HG02973 (cell line): ENCODE measurements at regions not wholly inside any gene's neighbourhood (a gene's known extent, or its start where the extent isn't known, plus 50 kb on each side); places are given as distances from the start of the nearest gene placed in this dataset.
A peak's percentile ranks its signal among the peaks of the same experiment; 100 is the strongest.
"Not testable (repeated sequence)": the region's sequence is repeated elsewhere in the genome, so short reads cannot be mapped to it uniquely, and the experiment has no call there.

ENCODE experiments used
- ATAC-seq: cut with Tn5 transposase; IDR thresholded peaks from one replicate; pipeline ENCODE4 v1.9.1; 2021; ENCODE audit warnings: moderate library complexity; ENCODE audit not compliant: unreplicated experiment

DNA sequence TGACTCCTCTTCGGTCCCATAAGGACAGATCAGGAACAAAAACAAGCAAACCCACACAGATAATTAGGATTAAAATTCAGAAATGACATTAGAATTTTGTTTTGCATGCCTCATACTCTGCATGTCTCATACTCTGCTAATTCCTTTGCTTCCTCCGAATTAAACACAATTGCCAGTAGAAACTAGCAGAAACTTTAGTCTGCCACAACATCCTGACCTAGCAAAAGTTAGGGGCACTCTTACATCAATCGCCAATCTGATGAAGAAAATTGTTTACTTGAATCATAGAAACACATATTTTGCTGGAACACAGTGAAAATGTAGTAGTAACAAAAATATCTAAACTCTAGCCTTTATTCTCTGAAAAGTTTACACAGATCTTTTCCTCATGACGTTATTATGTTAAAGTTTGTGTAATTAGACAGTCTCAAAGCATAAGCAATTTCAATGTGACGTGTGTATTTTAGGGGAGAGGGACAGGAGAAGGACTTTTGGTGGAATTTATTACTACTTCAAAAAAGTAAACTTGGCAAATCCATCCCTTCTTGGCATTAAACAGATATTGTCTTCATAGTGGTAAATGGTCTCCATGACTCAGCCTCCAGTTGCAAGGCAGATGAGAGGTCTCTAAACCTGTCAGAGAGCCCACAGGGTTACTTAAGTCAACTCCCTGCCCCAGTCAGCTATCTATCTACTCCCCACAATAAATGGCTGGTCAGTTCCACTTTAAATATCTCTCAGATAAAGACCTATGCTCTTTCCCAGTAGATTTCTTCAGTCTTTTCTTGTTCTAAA is 249.8 kb upstream of the UBASH3B start:
- no peak for ATAC-seq

DNA sequence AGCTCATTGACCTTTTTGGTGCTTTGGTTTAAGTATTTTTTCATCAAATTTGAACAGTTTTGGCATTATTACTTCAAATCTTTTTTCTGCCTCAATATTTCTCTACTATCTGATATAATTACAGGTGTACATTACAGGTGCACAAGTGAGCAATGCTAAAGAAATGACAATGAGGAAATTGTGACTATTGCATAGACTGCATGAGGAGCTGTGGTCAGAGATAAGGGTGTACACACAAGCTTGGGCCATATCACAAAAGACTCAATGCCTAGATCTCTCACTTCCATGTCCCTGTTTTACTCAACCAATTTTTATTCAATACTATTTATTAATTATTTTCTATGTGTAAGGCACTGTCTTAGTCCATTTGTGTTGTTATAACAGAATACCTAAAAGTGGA is 251.0 kb upstream of the UBASH3B start:
- no peak for ATAC-seq

DNA sequence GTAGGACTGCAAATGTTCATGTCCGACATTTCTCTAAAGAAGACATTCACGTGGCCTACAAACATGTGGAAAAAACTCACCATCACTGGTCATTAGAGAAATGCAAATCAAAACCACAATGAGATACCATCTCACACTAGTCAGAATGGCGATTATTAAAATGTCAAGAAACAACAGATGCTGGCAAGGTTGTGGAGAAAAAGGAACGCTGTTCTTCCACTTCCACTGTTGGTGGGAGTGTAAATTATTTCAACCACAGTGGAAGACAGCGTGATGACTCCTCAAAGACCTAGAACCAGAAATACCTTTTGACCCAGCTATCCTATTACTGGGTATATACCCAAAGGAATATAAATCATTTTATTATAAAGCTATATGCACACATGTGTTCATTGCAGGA is 253.9 kb upstream of the UBASH3B start:
- not testable (repeated sequence) for ATAC-seq

DNA sequence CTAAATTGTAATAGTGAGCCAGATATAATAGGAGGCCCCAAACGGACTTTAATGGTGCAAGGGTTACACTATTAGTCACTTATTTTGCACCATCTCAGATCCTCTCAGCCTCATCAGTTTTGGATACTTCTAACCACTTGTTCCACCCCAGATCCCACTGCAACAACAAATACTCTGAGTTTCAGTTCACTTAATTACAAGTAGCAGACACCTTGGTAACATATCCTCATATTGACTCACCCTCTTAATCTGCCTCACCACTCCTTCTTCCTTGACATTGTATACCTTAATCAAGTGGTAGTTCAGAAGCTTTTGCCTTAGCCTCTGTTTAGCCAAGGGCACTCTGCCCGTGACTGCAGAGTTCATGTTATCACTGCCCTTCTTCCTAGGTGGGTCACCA is 256.1 kb upstream of the UBASH3B start:
- ATAC-seq = peak; percentile 77

DNA sequence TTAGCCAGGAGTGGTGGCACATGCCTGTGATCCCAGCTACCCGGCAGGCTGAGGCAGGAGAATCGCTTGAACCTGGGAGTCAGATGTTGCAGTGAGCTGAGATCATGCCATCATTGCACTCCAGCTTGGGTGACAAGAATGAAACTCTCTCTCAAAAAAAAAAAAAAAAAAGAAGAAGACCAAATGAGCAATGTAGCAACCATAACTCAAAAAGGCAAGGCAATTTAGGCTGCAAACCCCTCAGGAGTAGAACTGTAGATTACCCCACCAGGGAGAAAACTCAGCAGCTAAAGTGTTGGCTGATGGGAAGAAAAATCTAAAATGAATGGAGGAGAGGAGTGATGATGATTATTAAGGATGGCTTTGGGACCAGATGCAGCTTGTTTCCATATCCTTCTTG is 256.7 kb upstream of the UBASH3B start:
- no peak for ATAC-seq

DNA sequence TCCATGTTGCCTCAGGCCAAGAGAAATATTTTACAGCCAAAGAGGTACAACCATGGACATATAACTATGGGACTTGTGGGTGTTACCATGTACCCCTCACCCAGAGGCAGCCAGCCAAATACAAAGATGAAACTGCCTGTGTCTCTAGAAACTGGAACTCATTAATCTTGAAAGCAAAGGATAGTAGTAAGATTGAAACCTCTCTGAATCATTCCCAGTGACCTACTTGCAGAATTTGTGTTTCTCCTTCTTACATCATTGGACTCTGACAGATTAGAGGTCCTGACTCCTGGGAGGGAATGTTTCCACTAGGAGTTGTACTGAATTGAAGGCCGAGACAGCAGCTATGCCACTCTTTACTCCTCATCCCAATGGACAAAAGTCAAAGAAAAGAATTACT is 257.4 kb upstream of the UBASH3B start:
- peak; percentile 79 for ATAC-seq

DNA sequence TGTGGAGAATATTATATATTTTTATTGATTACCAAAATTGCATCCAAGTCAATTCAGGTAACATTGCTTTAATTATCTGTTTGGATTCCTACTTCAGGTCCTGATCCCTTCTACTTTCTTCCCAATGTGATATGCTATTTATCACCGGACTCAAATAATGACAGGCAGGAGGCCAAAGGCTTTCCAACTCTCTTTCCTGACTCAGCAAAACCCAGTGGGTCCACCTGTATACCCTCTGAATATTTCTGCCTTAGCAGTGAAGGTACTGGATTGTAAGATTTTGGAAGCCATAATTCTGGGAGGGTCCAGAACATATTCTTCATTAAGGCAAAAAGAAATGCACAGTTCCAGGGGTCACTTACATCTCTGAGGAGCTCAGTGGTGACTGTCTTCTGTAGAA is 260.2 kb upstream of the UBASH3B start:
- no peak for ATAC-seq

DNA sequence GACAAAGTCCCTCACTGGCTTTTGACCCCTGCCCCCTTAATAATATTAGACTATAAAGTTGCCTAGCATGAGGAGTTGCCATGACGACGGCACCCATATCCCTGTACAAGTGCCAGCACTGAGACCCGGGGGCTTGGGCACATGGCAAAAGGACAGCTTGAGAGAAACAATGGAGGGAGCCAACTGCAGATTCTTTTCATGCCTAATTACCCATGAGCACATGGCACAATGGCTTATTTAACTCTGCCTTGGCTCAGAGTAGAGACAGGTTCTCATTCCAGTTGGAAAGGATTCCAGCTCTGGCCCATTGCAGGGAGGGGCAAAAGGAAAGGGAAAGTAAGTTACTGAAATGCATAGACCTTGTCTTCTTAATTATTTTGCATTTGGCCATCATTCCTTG is 261.2 kb upstream of the UBASH3B start:
- ATAC-seq = no peak

DNA sequence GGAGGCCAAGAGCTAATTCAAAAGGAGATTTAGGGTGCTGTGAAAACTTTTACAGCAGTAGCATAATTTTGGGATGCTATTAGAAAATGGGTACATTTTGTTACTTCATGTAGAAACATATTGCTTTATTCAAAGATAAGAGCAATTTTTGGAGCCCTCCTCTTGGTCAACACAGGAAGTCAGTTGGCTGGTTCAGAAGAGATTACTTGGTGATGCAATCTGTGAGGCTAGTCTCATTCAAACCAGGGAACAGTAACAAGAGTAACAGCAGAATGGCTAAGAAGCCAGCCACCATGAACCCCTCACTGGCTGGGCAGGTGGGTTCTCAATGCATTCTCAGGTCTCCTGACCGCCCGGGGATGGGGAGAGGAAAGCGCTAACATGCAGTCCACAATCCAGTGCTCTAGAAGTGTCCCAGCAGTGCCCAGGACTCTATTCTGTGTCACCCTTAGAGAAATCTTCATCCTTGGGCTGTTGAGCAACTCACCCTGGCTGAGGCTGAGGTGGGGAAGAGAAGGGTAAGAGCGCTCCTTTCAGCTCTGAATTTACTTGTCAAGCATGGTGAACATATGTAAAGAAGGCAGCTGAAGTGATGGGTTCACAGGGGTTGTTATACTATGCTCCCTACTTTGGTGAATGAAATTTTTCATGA is 262.2 kb upstream of the UBASH3B start:
- no peak for ATAC-seq

DNA sequence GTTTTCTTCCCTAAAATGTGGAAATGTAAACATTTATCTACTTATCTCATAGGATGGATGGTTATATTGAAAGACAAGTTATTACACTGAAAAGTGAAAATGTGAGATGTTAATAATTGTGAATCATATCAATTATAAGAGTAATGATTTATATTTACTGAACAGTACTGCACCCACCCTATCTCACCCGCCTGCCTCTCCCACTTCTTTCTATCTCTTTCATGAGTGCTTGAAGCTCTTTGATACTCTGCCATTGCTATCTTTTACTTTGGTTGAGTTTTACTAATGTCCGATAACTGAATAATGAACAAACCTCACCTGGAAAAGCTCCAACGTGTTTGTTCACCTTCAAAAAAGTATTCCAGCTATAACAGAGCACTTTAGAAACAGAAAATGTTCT is 263.0 kb upstream of the UBASH3B start:
- no peak for ATAC-seq

DNA sequence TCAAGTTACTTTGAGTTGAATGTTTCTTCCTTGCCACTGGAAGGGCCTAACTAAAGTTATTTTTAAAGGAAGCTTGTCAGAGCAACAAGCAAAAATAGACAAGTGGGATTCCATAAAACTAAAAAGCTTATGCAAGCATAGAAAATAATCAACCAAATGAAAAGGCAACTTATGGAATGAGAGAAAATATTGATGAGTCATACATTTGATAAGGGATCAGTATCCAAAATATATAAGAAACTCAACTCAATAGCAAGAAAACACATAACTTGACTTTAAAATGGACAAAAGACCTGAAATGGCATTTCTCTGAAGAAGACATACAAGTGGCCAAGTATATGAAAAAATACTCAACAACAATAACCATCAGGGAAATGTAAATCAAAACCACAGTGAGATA is 264.5 kb upstream of the UBASH3B start:
- ATAC-seq = no peak

DNA sequence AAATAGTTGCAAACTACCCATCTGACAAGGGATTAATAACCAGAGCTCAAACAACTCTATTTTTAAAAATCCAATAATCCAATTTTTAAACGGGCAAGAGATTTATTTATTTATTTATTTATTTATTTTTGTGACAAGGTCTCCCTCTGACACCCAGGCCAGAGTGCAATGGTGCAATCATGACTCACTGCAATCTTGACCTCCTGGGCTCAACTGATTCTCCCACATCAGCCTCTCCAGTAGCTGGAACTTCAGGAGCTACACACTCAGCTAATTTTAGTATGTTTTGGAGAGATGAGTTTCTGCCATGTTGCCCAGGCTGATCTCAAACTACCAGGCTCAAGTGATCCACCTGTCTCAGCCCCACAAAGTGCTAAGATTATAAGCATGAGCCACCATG is 267.2 kb upstream of the BLID start:
- ATAC-seq = no peak

DNA sequence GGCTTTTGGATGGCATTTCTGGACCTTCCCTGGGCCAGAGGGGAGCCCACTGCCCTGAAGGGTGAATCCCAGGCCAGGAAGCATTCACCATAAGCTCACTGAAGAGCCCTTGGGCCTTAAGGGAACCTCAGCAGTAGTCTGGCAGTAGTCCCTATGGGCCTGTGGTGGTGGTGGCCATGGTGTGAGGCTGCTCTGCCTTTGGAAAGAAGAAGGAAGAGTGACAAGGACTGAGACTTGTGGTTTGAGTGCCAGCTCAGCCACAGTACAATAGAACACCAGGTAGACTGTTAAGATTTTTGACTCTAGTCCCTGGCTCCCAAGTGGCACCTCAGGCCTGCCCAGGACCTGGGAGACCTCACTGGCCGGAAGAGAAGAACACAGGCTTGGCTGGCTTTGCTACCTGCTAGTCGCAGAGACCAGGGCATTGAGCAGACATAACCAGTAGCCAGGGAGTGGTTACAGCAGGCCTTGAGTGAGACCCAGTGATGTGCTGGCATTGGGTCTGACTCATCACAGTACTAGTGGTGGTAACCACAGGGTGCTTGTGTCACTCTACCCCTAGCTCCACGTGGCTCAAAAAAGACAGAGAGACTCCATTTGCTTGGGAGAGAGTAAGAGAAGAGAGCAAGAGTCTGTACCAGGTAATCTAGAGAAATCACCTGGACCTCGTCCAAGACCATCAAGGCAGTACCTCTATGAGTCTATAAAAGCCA is 259.8 kb upstream of the BLID start:
- no peak for ATAC-seq

DNA sequence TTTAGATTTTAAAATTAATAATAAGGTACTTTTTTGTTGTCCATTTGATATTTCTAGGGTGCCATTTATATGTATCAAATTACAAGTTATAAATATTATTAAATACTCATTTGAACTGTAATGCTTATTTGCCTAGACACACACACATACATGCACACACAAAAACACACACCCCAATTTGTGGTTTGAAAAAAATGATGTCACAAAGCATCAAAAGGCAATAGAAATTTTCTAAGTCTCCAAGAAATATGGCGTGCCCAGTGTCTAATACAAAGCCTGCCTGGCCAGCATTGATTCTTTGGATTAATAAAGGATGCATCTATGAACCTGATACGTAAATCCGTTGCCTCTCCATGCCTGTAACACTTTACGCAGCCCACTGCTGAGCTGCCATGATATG is 252.8 kb upstream of the BLID start:
- ATAC-seq = no peak

DNA sequence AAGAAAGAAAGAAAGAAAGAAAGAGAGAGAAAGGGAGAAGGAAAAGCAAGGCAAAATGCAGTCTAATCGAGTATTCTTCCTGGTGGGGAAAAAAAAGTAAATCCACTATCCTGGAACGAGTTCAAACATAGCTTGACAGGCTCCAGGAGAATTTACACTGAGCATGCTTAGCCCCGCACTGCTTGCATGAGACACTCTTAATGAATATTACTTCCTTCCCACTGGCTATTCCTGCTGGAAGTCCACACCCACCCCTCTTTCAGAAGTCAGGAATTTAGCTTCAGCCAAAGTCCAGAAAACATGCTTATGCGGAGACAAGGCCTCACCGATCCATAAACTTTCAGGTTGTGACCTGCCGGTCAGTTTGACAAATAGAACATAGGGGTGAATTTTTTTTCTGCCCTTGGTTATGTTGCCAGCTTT is 251.8 kb upstream of the BLID start:
- no peak for ATAC-seq

DNA sequence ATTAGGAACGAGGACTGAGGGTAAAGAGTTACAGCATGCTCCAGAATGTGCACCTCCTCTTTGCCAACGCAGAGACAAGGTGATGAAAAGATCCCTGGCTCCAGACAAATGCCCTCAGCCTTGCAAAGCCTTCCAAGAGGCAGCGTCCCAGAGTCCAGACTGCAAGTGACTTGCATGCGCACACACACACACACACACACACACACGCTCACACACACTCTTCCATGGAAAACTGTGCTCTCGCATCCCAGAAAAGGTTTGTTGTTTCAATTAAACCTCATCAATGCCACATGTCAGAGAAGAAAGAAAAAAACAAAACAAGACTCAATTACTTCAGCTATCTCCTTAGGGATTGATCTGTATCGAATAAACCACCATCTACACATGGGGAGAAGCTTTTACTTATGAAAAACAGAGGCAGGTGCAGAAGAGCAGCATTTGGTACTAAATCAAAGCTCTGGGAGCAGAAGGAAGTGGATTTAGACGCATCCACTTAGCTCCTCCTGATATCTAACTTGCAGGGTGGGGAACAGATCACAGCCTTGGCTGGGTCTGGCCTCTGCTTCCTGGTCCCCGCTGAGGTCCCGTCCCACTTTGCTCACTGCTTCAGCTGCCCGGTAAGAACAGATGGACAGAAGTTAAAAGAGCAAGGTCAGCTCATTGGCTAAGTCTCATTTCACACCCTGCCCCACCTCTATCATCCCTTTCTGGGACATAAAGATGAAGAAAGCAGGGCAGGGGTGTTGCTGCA is 249.8 kb upstream of the BLID start:
- no peak for ATAC-seq

DNA sequence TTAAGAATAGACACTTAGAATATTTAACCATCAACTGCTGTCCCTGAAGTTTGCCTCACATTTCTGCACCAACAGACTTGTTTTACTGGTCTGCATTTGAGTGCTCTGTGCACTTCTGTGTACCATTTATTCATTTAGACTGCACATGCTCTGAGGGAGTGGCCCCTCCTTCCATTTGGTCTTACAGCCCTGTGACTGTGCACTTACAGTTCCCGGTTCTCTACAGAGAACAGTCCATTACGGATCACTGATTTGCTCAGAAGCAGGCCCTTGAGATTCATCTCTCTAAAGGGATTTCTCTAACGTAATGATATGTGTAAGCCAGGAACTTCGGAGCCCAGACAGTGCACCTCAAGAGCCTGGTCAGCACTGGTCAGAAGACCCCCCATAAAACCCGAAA is 247.3 kb upstream of the BLID start:
- ATAC-seq = no peak

DNA sequence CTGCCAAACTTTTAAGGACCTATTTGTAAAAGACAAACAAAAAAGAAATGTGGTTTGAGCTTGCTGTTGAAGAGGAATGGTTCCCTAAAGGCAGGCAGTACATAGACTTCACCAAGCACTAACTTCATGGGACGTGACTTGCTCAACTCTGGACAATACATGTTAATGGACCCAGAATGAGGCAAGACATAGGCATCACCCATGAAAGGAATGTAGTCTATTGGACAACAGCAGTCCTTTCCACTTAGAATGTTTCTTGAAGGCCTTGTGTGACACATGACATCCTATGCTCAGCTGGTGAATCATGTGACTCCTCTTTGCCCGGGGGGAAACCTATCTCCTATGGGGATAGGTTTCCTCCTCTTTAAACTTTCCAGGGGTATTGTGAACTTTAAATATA is 246.4 kb upstream of the BLID start:
- ATAC-seq = no peak

DNA sequence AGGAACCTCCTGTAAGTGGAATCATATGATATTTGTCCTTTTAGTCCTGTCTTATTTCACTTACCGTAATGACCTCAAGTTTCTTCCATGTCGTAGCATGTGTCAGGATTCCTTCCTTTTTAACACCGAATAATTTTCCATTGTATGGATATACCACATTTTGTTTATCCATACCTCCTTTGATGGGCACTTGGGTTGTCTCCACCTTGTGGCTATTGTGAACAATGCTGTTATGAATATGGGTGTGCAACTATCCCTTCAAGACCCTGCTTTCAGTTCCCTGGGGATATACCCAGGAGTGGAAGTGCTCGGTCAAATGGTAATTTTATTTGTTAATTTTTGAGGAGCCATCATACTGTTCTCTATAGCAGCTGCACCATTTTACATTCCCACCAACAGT is 244.9 kb upstream of the BLID start:
- ATAC-seq = no peak

DNA sequence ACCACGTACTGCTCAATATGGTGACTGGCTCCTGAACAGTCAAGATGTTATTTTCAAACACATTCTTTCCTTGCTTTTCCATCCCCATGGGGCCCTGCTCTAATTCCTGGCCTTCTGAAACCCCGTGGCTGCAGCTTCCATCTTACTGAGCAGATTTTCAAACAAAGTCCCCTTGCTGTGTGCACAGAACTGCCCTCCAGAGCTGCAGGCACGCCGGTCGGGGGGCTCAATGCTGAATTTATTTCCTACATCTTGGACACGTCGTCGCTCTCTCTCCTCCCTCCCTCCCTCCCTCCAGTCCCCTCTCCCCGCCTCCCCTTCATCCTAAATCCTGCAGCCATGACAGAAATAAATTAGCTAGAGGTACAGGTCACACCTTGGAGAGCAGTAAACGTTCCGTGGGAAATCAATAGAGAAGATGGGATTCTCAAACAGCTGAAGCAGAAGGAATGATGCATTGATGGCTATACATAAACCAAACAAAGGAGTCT is 243.1 kb upstream of the BLID start:
- ATAC-seq = no peak

DNA sequence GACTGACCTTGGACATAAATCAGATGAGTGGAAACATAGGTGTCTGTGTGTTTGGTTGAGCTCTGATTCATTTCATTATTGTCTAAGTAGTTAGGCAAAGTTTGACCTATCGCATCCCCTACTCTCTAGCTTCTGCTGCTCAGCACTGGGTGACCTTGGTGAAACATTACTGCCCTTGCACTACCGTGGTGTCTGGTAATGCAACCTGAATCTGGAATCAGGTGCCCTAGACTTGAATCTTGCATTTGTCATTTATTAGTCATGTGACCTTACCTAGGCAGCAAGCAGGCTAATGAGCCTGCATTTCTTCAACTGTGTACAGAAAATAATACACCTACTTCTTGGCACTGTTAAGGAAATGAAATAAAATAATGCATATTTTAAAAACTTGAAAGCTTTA is 242.3 kb upstream of the BLID start:
- ATAC-seq = no peak
